CD4-positive, alpha-beta T cell treated with Interleukin-2 at 100 ng/mL for 4 hours (primary cell): ENCODE measurements at regions not wholly inside any gene's neighbourhood (a gene's known extent, or its start where the extent isn't known, plus 50 kb on each side); places are given as distances from the start of the nearest gene placed in this dataset.

Experiments used
- DNase-seq: peaks from one replicate; pipeline ENCODE4 v3.0.0-alpha.2; 2020; ENCODE audit warnings: low spot score

DNA sequence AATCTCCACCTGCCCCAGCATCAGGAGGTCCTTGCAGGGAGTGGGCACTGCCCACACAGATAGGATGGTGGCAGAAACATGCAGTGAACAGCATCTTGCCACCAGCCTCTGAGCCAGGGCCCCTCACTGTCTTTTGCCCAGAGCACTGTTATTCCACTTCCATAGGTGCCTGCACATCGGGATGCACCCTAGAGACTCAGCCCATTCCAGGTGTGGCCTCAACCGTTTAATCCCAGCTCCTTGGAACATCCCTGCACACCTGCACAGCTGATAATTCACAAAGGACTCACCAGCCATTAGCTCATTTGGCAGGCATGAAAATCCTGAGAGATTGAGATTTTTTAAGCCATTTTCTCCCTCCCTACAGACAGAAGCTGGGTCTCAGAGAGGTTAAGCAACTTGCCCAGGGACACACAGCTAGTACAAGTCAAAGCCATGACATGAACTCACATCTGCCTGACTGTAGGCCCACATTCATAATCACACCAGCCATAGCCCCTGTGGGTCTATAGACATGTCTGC lies 116.3 kb downstream of the EFNB1 start:
- no peak for DNase-seq

DNA sequence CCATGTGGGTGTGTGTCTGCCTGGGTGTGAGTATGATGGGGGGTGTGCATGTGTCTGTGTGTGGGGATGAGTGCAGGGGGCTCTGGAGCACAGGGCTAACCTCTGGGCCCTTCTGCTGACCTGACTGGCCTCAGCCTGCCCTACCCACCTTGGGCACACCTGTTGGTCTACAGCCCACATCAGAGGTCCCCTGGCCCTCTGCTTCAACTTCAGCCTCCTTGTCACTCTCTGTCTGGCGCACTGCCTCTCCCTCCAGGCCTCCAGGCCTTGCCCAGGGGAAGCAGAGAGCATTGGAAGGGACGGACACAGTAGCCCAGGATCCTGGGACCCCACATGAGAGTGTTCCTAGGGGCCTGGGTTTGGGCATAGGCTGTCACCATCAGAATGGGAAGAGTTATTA lies 115.4 kb downstream of the EFNB1 start:
- no peak for DNase-seq

DNA sequence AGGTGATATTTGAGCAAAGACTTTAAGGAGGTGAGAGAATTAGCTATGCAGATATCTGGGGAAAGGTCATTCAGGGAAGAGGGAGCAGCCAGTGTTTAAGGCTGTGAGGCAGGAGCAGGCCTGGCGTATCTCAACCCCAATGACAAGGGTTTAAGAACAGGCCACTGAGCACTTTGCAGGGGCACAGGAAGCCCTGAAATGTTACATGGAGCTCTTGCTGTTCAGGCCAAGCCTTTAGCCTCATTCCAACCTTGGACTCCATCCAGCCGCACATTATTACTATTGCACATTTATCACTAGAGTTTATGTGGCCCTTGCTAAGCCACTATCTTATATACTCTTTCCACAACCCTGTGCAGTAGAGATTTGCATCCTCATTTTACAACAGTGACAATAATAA lies 114.0 kb downstream of the EFNB1 start:
- no peak for DNase-seq

- DNase-seq, result no peak
Measured at GRCh38 chrX:68942104-68942503, 113.3 kb downstream of the EFNB1 start.

GRCh38 chrX:68941385-68941952 lies 112.6 kb downstream of the EFNB1 start:
- no peak for DNase-seq

DNA sequence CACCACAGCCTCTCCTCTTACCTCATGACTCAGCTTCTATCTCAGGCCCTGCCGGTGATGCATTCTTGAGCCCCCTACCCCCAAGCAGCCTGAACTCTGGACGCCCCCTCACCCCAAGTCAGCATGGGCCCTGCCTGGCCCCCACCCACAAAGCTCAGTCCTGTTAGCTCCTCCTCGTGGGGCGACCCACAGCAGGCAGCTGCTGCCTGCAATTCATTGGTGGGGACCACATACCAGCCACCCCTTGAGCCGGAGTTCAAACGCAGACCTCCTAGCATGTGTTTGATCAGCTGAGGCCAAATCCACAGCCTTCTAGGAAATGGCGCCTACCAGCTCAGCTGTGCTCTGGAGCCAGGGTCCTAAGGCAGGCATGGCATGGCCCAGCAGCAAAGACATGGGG lies 111.8 kb downstream of the EFNB1 start:
- no peak for DNase-seq

DNA sequence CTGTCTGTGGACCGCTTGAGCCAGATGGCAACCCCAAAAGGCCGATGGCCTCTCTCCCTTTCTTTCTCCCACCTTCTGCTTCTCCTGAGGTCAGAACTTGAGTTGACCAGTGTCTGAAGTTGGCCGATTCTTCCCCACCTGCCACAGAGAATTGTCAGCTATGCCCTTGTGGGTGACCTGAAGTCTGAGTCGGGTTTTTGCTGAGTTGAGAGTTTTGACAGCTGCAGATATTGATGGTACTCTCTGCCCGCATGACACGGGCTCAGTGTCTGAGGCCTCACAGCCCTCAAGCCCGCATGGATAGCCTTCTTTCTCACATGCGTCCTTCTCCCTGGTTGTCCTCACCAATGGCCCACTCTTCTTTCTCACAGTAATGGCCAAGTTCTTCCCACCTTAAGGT lies 111.0 kb downstream of the EFNB1 start:
- no peak for DNase-seq

GRCh38 chrX:68938244-68939004 lies 109.6 kb downstream of the EFNB1 start:
- no peak for DNase-seq

DNA sequence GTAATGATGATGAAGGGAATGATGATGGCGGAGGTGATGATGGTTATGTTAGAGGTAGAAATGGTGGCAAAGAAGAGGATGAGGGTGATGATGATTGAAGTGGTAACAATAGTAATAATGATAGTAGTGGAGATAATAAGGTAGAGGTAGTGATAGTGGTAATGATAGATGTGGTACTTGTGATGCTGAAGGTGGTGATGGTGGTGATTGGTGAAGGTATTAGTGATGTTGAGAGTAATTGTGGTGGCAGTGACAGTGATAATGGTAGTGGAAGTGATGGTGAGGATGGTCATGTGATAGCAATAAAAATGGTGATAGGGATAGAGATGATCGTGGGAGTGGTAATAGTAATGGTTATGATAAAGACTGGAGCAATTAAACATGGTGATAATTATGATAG lies 108.8 kb downstream of the EFNB1 start:
- no peak for DNase-seq

DNA sequence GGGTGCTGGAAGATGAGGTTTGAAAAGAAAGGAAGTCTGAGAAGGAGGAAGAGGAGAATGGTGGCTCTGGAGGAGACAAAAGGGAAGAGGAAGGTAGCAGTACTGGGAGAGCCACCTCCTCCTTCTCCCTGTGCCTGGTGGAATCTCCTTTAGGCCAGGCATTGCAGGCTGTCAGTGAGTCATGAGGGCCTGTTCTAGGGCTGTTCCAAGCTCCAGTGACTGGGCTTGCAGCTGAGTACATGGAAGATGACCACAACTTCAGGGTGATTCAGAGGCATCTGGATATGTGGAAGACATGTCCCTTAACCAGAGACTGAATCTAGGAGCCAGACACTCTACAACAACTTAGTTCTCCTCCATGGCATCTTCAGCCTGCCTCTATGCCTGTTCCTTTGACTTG lies 107.8 kb downstream of the EFNB1 start:
- DNase-seq, result no peak

GRCh38 chrX:68936126-68936525 lies 107.3 kb downstream of the EFNB1 start:
- no peak for DNase-seq

DNA sequence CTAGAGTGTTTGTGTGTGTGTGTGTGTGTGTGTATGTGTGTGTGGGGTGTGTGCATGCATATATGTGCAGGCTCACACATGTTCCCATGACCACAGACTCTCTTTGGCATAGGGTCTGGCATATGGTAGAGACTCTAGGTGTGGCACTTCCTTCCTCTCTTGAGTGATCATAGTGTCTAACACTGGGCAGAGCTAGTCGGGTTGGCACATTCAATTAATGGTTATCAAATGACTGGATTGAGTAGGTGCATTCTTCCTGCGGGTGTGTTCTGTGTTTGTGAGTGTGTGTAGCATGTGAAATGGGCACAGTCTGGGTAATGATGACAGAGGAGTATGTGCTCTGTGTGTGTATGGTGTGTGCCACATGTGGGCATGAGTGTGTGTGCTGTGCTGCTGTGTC lies 106.5 kb downstream of the EFNB1 start:
- no peak for DNase-seq

- DNase-seq, result no peak
Measured at GRCh38 chrX:68934922-68935321, 106.1 kb downstream of the EFNB1 start.

GRCh38 chrX:68934421-68934820 lies 105.6 kb downstream of the EFNB1 start:
- no peak for DNase-seq

DNA sequence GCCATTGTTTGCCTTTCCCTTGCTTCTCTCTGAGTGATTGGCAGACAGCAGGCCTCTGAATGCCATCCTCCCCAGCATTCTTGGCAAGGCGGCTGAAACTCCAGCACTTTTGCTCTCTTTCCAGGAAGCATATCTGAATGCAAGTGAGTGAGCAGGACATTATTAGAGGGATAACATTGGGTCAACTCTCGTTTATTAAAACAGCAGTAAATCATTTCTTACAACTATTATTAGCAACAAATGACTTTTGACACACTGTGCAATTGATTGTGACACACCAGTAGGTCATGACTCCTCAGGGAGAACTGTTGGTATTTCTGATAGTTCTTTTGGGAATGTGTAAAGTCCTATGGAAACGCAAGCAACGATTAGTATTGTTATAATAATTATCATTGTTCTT lies 103.8 kb downstream of the EFNB1 start:
- no peak for DNase-seq

DNA sequence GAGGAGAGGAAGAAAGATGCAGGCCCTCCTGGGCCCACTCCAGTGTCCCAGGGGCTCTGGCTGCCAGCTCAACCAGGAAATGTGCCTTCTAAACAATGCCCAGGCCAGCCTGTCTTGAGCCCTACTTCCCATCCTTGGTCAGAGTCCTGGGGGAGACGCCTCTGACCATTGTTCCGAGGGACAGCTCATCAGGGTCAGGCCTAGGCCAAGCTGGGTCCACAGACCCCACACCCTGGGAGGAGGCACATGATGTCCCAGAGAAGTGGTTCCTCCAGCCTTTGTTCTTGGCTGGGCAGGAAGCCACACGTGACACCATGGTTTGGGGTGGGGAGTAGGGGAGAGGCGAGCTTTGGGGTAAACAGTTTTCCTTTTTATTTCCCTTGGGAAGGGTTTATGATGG lies 102.5 kb downstream of the EFNB1 start:
- no peak for DNase-seq

GRCh38 chrX:68930542-68931317 lies 101.9 kb downstream of the EFNB1 start:
- DNase-seq, result no peak

DNA sequence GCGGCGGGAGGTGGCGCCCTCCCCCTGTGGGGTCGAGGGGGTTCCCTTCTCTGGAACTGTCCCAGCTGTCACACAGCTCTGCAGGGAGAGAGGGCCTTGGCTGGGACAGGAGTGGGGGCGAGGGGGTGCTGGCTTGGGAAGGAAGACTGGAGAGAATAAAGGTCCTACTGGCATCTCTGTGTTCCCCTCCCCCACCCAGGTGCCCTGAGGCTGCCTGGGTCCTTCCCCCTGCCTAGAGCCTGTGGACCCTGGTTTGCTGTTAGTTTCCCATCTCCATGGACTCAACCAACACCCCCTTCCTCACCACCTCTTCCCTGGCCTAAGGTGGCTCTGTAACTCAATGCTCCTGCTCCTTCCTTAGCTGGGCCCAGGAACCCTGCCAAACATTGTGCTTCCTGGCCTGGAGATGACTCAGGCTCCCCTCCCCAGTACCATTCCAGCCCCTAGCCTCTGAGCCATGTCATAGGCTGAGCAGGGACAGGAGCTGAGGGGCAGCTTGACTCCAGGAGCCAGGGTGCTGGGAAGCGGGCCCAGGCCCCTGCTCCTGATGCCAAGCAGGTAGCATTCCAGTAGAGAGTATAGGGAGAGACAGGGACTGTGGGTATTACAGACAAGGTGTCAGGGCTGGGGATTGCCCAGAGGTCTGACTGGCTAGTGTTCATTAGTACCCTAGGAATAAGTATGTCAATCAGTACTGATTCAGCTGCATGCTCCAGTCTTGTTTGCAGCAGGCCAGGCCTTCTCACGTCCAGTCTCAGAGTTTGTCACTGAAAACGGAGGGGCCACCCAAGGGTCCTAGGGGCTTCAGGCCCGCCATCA lies 100.7 kb downstream of the EFNB1 start:
- no peak for DNase-seq

GRCh38 chrX:68928401-68928800 lies 99.6 kb downstream of the EFNB1 start:
- DNase-seq, result no peak

- no peak for DNase-seq
Measured at GRCh38 chrX:68927178-68927577, 98.4 kb downstream of the EFNB1 start.

GRCh38 chrX:68923147-68923546 lies 94.3 kb downstream of the EFNB1 start:
- no peak for DNase-seq

DNA sequence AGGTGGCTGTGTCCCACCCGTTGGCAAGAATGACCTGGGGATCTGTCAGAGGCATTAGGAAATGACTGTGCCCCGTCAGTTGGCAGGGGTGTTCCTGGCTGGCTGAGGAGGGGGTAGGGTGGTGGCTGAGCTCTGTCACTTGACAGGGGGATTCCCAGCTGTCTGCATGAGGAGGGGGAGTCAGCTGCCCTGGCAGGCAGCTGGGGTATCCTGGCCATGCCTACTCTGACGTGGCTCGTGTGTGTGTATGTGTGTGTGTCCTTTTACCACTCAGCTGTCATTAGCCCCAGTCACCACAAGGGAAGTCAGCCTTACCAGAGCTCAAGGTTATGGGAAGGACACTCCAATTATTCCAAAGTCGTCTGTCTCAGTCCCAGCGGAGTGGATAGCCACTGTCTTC lies 93.2 kb downstream of the EFNB1 start:
- no peak for DNase-seq
